ENCODE measurements at regions not wholly inside any gene's neighbourhood (a gene's known extent, or its start where the extent isn't known, plus 50 kb on each side); places are given as distances from the start of the nearest gene placed in this dataset.

GRCh38 chr5:116976767-116977166, 402.1 kb upstream of the SEMA6A start:
- H3K9me3 ChIP-seq (replicated peaks in 1 of 2; ENCODE audit: control insufficient read depth in 2 of 2, insufficient read depth in 1 of 2, low read depth in 1 of 2, low read length in 2 of 2), result peaks cover 0 to 5% of the 10 kb centered on the region in 2 donors
- no peaks in the 10 kb centered on the region for H3K36me3 ChIP-seq (replicated peaks in 1 of 2; ENCODE audit: control insufficient read depth in 2 of 2, insufficient read depth in 2 of 2, low read length in 2 of 2)
- no peaks in the 10 kb centered on the region for H3K79me1 ChIP-seq (ENCODE audit: low read depth, low read length)
- no peak overlapping the region for H2BK12ac ChIP-seq (ENCODE audit: low read length)
- H2AK5ac ChIP-seq (ENCODE audit: low read depth, low read length), result no peak overlapping the region
- H3K27ac ChIP-seq (replicated peaks; ENCODE audit: low read length), result no peak overlapping the region
- no peak overlapping the region for H3K4ac ChIP-seq (ENCODE audit: low read length)
- H3K4me1 ChIP-seq (ENCODE audit: control insufficient read depth in 2 of 2, insufficient read depth in 1 of 2, low read depth in 1 of 2, low read length in 2 of 2), result no peaks in the 10 kb centered on the region
- peaks cover 0 to 2% (median 0%) of the 10 kb centered on the region in 3 experiments for H3K27me3 ChIP-seq (ENCODE audit: control insufficient read depth in 3 of 3, insufficient read depth in 3 of 3, low read depth in 1 of 3, low read length in 3 of 3)
- H3K4me3 ChIP-seq (ENCODE audit: low read length in 2 of 2), result no peak overlapping the region
- H2BK5ac ChIP-seq (ENCODE audit: low read length), result no peak overlapping the region
- no peak overlapping the region for H4K91ac ChIP-seq (ENCODE audit: low read depth, low read length, poor library complexity)
- H2BK15ac ChIP-seq (ENCODE audit: low read length), result no peak overlapping the region
- no peak for DNase-seq (ENCODE audit: low spot score)
- H2BK120ac ChIP-seq (ENCODE audit: low read depth, low read length), result no peak overlapping the region
- H3K4me2 ChIP-seq (ENCODE audit: insufficient read depth, low read length, poor library complexity, severe bottlenecking), result no peak overlapping the region
- H4K8ac ChIP-seq (ENCODE audit: low read depth, low read length), result no peak overlapping the region
- no peak overlapping the region for H3K18ac ChIP-seq (ENCODE audit: low read length)
- no CpG with 5 or more reads among the region's 1 CpG for WGBS, 2 donors (ENCODE audit: extremely low coverage in 2 of 2, insufficient read length in 2 of 2, insufficient replicate concordance in 1 of 2)
- H2AFZ ChIP-seq (ENCODE audit: low read length), result no peak overlapping the region
- no peak overlapping the region for H3K23ac ChIP-seq (ENCODE audit: low read depth, low read length, poor library complexity)
- no peak overlapping the region for H3K14ac ChIP-seq (ENCODE audit: low read length)
- H3K9ac ChIP-seq (ENCODE audit: low read depth, low read length, poor library complexity), result no peak overlapping the region

GRCh38 chr5:116971131-116971530, 396.5 kb upstream of the SEMA6A start:
- H2AK5ac ChIP-seq (ENCODE audit: low read depth, low read length), result no peak overlapping the region
- no peaks in the 10 kb centered on the region for H3K79me1 ChIP-seq (ENCODE audit: low read depth, low read length)
- no peak overlapping the region for H3K27ac ChIP-seq (replicated peaks; ENCODE audit: low read length)
- no peak overlapping the region for H2BK120ac ChIP-seq (ENCODE audit: low read depth, low read length)
- no peak overlapping the region for H4K91ac ChIP-seq (ENCODE audit: low read depth, low read length, poor library complexity)
- no peak overlapping the region for H2BK15ac ChIP-seq (ENCODE audit: low read length)
- H3K4ac ChIP-seq (ENCODE audit: low read length), result no peak overlapping the region
- no peak overlapping the region for H3K14ac ChIP-seq (ENCODE audit: low read length)
- H3K23ac ChIP-seq (ENCODE audit: low read depth, low read length, poor library complexity), result no peak overlapping the region
- H3K36me3 ChIP-seq (replicated peaks in 1 of 2; ENCODE audit: control insufficient read depth in 2 of 2, insufficient read depth in 2 of 2, low read length in 2 of 2), result no peaks in the 10 kb centered on the region
- no peak overlapping the region for H3K18ac ChIP-seq (ENCODE audit: low read length)
- no peak overlapping the region for H2BK12ac ChIP-seq (ENCODE audit: low read length)
- H3K9ac ChIP-seq (ENCODE audit: low read depth, low read length, poor library complexity), result no peak overlapping the region
- H3K9me3 ChIP-seq (replicated peaks in 1 of 2; ENCODE audit: control insufficient read depth in 2 of 2, insufficient read depth in 1 of 2, low read depth in 1 of 2, low read length in 2 of 2), result peaks cover 2 to 5% of the 10 kb centered on the region in 2 donors
- no peak overlapping the region for H3K4me2 ChIP-seq (ENCODE audit: insufficient read depth, low read length, poor library complexity, severe bottlenecking)
- no peak overlapping the region for H2BK5ac ChIP-seq (ENCODE audit: low read length)
- H3K27me3 ChIP-seq (ENCODE audit: control insufficient read depth in 3 of 3, insufficient read depth in 3 of 3, low read depth in 1 of 3, low read length in 3 of 3), result no peaks in the 10 kb centered on the region
- DNase-seq (ENCODE audit: low spot score), result no peak
- no CpG with 5 or more reads among the region's 5 CpGs for WGBS, 2 donors (ENCODE audit: extremely low coverage in 2 of 2, insufficient read length in 2 of 2, insufficient replicate concordance in 1 of 2)
- no peak overlapping the region for H2AFZ ChIP-seq (ENCODE audit: low read length)
- H3K4me3 ChIP-seq (ENCODE audit: low read length in 2 of 2), result no peak overlapping the region
- no peaks in the 10 kb centered on the region for H3K4me1 ChIP-seq (ENCODE audit: control insufficient read depth in 2 of 2, insufficient read depth in 1 of 2, low read depth in 1 of 2, low read length in 2 of 2)
- H4K8ac ChIP-seq (ENCODE audit: low read depth, low read length), result no peak overlapping the region

- H3K27me3 ChIP-seq (ENCODE audit: control insufficient read depth in 3 of 3, insufficient read depth in 3 of 3, low read depth in 1 of 3, low read length in 3 of 3), result no peaks in the 10 kb centered on the region
- H2BK15ac ChIP-seq (ENCODE audit: low read length), result no peak overlapping the region
- H3K23ac ChIP-seq (ENCODE audit: low read depth, low read length, poor library complexity), result no peak overlapping the region
- H3K18ac ChIP-seq (ENCODE audit: low read length), result no peak overlapping the region
- H3K4me3 ChIP-seq (ENCODE audit: low read length in 2 of 2), result no peak overlapping the region
- no peak overlapping the region for H3K4me2 ChIP-seq (ENCODE audit: insufficient read depth, low read length, poor library complexity, severe bottlenecking)
- H3K36me3 ChIP-seq (replicated peaks in 1 of 2; ENCODE audit: control insufficient read depth in 2 of 2, insufficient read depth in 2 of 2, low read length in 2 of 2), result no peaks in the 10 kb centered on the region
- no peak overlapping the region for H3K4ac ChIP-seq (ENCODE audit: low read length)
- H2BK120ac ChIP-seq (ENCODE audit: low read depth, low read length), result no peak overlapping the region
- no peaks in the 10 kb centered on the region for H3K79me1 ChIP-seq (ENCODE audit: low read depth, low read length)
- H3K14ac ChIP-seq (ENCODE audit: low read length), result no peak overlapping the region
- no peak overlapping the region for H2BK12ac ChIP-seq (ENCODE audit: low read length)
- no CpG with 5 or more reads among the region's 2 CpGs for WGBS, 2 donors (ENCODE audit: extremely low coverage in 2 of 2, insufficient read length in 2 of 2, insufficient replicate concordance in 1 of 2)
- H2BK5ac ChIP-seq (ENCODE audit: low read length), result no peak overlapping the region
- no peak overlapping the region for H3K9ac ChIP-seq (ENCODE audit: low read depth, low read length, poor library complexity)
- H2AK5ac ChIP-seq (ENCODE audit: low read depth, low read length), result no peak overlapping the region
- DNase-seq (ENCODE audit: low spot score), result no peak
- H2AFZ ChIP-seq (ENCODE audit: low read length), result no peak overlapping the region
- peaks cover 2 to 5% of the 10 kb centered on the region in 2 donors for H3K9me3 ChIP-seq (replicated peaks in 1 of 2; ENCODE audit: control insufficient read depth in 2 of 2, insufficient read depth in 1 of 2, low read depth in 1 of 2, low read length in 2 of 2)
- no peak overlapping the region for H3K27ac ChIP-seq (replicated peaks; ENCODE audit: low read length)
- H4K91ac ChIP-seq (ENCODE audit: low read depth, low read length, poor library complexity), result no peak overlapping the region
- H3K4me1 ChIP-seq (ENCODE audit: control insufficient read depth in 2 of 2, insufficient read depth in 1 of 2, low read depth in 1 of 2, low read length in 2 of 2), result no peaks in the 10 kb centered on the region
- H4K8ac ChIP-seq (ENCODE audit: low read depth, low read length), result no peak overlapping the region
Observed at GRCh38 chr5:116970318-116970717, 395.7 kb upstream of the SEMA6A start.

- H3K36me3 ChIP-seq (replicated peaks in 1 of 2; ENCODE audit: control insufficient read depth in 2 of 2, insufficient read depth in 2 of 2, low read length in 2 of 2), result no peaks in the 10 kb centered on the region
- no peaks in the 10 kb centered on the region for H3K79me1 ChIP-seq (ENCODE audit: low read depth, low read length)
- no peak overlapping the region for H3K18ac ChIP-seq (ENCODE audit: low read length)
- H3K4me1 ChIP-seq (ENCODE audit: control insufficient read depth in 2 of 2, insufficient read depth in 1 of 2, low read depth in 1 of 2, low read length in 2 of 2), result no peaks in the 10 kb centered on the region
- no peak overlapping the region for H2AFZ ChIP-seq (ENCODE audit: low read length)
- H4K91ac ChIP-seq (ENCODE audit: low read depth, low read length, poor library complexity), result no peak overlapping the region
- no peak overlapping the region for H3K4me3 ChIP-seq (ENCODE audit: low read length in 2 of 2)
- no peak overlapping the region for H3K9ac ChIP-seq (ENCODE audit: low read depth, low read length, poor library complexity)
- H3K27ac ChIP-seq (replicated peaks; ENCODE audit: low read length), result no peak overlapping the region
- H3K14ac ChIP-seq (ENCODE audit: low read length), result no peak overlapping the region
- WGBS, 2 donors (ENCODE audit: extremely low coverage in 2 of 2, insufficient read length in 2 of 2, insufficient replicate concordance in 1 of 2), result no CpG with 5 or more reads among the region's 5 CpGs
- no peak overlapping the region for H2BK12ac ChIP-seq (ENCODE audit: low read length)
- H3K9me3 ChIP-seq (replicated peaks in 1 of 2; ENCODE audit: control insufficient read depth in 2 of 2, insufficient read depth in 1 of 2, low read depth in 1 of 2, low read length in 2 of 2), result peaks cover 0 to 2% of the 10 kb centered on the region in 2 donors
- H3K27me3 ChIP-seq (ENCODE audit: control insufficient read depth in 3 of 3, insufficient read depth in 3 of 3, low read depth in 1 of 3, low read length in 3 of 3), result no peaks in the 10 kb centered on the region
- H3K4me2 ChIP-seq (ENCODE audit: insufficient read depth, low read length, poor library complexity, severe bottlenecking), result no peak overlapping the region
- H3K4ac ChIP-seq (ENCODE audit: low read length), result no peak overlapping the region
- H2BK15ac ChIP-seq (ENCODE audit: low read length), result no peak overlapping the region
- no peak overlapping the region for H2AK5ac ChIP-seq (ENCODE audit: low read depth, low read length)
- H4K8ac ChIP-seq (ENCODE audit: low read depth, low read length), result no peak overlapping the region
- H2BK5ac ChIP-seq (ENCODE audit: low read length), result no peak overlapping the region
- H2BK120ac ChIP-seq (ENCODE audit: low read depth, low read length), result no peak overlapping the region
- H3K23ac ChIP-seq (ENCODE audit: low read depth, low read length, poor library complexity), result no peak overlapping the region
- DNase-seq (ENCODE audit: low spot score), result no peak
Observed at GRCh38 chr5:116964438-116964837, 389.8 kb upstream of the SEMA6A start.

Data from neuronal stem cell (in vitro differentiated cells).